Activated CD8-positive, alpha-beta memory T cell treated with anti-CD3 and anti-CD28 coated beads, Interleukin-2, amount 50 U/mL, for 4 hours (primary cell): ENCODE measurements at regions not wholly inside any gene's neighbourhood (a gene's known extent, or its start where the extent isn't known, plus 50 kb on each side); places are given as distances from the start of the nearest gene placed in this dataset.
"Not testable (repeated sequence)": the region's sequence is repeated elsewhere in the genome, so short reads cannot be mapped to it uniquely, and the experiment has no call there.

Source experiments
- DNase-seq: peaks from one replicate; pipeline ENCODE4 v3.0.0-alpha.2; 2020

DNA sequence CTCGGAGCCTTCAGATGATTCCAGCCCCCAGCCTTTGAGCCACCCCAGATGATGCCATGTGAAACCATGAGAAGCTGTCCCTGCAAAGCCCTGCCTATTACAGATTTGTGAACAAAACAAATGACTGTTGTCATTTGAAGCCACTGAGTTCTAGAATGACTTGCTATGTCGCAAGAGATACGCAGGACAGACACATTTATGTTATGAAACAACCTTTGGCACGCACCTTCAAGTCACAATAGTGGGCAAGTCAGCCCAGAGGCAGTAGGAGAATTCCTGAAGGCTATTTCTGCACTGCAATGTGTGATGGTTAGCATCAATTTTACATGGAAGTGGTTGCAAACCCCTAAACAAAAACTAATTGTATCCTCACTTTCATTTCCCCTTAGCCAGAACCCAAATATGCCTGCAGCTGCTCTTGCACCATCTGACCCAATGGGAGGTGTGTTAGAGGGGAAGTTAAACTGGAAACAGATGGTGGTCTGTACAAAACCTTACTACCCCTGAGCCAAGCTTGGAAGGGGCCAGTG is 174.4 kb upstream of the ATP6AP2 start:
- no peak for DNase-seq

DNA sequence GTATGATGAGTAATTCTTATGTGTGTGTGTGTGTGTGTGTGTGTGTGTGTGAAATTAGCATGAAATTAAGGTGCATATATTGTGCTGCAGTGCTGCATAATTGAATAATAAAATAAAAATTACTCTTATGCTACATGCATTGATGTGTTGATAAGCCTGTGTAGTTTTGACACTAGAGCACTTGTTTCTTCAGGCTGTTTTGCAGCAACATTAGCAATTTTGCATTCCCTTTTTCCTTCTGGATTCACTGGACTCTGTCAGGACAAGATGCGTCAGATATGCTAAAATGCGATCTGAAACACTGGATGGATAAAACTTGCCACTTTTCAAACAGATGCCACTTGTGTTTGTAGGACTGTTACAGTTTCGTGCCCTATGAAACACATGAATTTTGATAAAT is 175.4 kb upstream of the ATP6AP2 start:
- DNase-seq: no peak

DNA sequence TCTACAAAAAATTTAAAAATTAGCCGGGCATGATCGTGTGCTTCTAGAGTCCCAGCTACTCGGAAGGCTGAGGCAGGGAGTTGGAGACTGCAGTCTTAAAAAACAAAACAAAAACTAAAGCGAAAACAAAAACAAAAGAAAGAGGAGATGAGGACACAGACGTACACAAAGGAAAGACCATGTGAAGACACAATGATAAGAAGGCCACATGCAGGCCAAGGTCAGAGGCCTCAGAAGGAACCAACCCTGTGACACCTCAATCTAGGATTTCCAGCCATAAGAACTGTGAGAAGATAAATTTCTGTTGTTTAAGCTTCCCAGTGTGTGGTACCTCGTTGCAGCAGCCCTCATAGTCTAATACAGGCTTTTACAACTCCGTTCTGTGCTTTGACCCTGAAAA is 177.0 kb upstream of the ATP6AP2 start:
- no peak for DNase-seq

DNA sequence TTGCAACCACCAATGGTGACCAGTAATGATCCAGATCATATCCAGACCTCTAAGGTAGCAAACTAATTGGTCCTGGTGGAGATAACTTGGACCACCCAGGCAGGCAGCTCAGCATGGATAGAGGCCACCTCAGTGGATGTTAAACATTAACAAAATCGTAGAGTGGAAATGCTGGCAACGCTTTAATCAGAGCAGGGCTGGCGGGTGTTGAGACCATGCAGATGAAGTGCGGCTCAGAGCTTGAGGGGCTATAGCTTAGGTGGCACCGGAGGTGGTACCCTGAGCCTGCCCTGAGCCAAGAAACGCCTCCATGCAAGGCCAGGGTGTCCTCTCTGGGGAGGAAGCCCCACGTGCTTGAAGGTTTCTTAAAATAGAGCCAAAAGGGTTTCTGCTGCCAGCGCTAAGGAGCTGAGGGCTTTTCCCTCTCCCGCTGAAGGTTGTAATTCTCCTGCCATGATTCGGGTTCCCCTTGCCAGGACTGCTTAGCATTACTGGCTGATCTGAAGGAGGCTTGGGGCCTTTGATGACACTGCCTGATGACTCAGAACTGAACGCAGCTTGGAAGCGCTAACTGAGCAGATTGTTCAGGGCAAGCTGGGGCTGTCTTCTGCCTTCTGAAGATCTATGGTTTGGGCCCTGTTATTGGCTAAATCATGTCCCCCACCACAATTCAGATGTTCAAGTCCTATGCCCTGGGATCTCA is 177.8 kb upstream of the ATP6AP2 start:
- no peak for DNase-seq

DNA sequence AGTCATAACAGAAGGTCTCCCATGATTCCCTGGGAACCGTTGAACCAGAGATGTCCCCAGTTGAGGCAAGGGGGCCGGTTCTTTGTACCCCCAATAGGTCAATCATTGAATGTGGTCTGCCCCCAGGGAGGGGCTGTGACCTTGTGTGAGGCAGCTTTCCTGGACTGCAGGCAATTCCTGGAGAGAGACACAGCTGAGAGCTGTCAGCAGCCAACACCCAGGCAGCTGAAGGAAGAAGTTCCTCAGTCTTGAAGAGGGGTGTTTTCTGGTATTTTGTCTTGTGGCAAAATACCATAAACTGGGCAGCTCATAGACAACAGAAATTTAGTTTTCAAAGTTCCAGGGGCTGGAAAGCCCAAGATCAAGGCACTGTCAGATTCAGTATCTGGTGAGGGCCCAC is 185.7 kb upstream of the ATP6AP2 start:
- no peak for DNase-seq

DNA sequence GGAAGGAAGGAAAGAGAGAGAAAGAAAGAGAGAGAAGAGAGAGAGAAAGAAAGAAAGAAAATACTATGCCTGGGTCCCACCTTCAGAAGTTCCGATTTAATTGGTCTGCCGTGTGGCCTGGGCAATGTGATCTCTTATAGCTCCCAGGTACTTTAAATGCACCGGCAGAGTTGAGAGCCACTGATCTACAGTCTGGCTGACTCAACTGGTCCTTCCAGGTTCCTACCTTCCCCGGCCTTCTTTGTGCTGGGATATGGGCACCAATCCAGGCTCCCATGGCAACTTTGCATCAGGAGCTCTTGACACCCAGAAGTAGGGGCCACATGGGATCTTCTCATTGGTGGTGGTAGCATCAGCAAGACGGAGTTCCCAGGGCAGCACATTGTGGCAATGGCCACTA is 186.5 kb upstream of the ATP6AP2 start:
- DNase-seq: no peak

DNA sequence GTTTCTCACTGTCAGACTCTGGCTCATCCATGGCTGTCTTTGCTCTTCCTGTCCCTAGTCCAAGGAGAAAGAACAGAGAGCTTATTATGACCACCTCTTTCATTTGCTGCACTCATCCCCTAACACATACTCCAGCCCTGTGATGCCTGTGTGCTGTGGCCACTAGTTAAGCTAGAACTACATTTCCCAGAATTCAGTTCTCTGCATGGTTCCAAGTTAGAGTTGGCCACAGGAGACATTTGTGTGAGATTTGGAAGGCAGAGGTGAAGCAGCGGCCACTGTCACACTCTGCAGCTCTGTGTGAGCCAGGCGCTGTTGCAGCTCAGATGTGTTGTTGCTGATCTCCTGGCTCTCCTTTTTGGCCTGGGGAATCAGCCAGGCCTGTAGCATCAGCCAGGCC is 188.2 kb upstream of the ATP6AP2 start:
- DNase-seq: no peak

DNA sequence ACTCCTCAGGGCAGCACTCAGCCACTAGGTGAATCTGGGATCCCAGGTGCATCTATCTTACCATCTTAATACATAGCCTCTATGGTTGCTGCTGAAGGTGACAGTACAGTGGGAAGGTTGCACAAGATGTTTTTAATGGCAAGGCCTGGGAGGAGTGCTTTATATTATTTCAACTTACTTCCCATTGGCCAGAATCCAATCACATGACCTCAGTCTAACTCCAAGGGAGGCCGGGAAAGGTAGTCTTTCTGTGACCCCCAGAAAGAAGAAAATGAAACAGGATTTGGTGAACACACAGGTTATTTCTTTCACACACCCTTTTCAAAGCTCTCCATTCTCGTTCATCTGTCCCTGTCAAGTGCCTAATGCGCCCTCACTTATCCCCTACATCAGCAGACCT is 189.1 kb upstream of the ATP6AP2 start:
- DNase-seq: no peak

DNA sequence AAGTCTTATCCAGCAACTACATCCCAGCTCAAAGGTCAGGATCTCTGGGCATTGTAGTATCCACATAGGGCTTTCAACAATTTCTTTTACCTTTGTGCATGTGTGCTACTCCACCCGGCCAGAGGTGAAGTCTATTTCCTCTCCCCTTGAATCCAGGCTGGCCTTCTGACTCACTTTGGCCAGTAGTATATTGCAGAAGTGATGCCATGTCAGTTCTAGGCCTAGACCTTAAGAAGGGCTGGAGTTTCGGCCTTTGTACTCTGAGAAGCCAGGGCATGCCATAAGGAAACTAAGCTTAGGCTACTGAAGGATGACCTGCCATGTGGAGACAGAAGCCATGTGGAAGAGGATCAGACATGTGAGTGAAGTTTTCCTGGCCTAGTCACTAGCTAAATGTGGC is 191.2 kb upstream of the ATP6AP2 start:
- DNase-seq: no peak

DNA sequence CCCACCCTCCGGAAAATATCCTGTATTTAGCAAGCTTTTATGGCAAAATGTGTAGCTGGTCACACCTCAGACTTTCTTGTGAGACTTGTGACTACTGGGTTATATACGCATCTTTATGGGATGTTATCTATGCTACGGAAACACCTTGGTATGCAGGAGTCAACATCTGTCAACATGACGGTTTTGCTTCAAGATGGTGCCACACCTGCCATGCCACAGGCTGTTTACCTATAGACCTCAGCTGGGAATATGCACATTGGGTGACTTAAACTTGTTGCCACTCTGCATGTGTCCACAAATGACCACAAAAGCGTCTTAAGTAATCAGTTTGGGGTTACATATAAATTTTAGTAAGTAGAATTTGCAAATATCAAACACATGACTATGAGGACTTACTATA is 192.3 kb upstream of the ATP6AP2 start:
- no peak for DNase-seq

DNA sequence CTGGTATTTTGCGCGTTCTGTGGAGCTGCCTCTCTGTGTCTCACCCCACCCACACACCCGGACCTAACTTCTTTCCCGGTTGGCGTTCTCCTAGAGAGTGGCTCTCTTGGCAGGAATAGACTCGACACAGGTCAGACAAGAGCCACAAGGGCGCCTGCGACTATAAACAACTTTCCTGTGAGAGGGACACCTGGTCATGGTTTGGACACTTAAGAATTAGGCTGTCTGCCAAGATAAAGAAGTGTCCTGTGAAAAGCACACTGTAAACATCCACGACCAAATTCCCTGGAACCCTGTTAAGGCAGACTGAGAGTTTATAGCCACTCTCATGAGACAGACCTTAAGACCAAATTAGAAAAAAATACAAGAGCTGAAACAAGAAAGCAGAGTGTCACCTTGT is 192.9 kb upstream of the ATP6AP2 start:
- DNase-seq: not testable (repeated sequence)

DNA sequence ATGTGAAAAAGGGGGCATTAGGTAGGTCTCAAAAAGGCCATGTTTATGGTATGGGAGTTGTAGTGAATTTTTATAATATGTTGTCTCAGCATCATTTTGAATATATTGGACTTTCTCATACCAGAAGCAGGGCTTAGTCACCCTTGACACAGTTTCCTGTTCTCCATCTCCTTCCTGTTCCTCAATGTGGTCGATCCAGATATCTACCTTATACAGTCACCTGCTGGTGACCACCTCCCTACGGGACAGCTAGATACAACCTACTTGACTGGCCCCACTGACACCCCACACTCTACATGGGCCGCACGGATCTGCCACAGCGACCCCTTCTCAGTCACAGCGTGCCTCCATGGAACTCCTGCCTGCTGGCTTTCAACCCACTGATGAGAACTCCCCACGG is 193.5 kb upstream of the ATP6AP2 start:
- not testable (repeated sequence) for DNase-seq

DNA sequence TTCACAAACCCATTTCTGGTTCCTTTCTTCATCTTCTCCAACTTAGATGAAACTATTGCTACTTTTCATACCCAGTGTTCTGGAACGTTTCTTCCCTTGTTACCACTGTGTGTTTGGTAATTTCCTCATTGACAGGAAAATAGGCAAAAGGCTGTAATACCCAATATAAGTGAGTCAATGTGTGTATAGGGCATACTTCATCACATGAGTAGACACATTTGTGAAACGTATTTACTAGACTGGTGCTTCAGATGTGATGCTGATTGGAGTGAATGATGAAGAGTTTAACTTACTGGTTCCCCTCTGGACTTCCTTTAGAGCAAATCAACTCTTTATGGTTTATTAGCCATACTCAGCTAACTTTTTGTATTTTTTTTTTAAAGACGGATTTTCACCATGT is 195.1 kb upstream of the ATP6AP2 start:
- no peak for DNase-seq

DNA sequence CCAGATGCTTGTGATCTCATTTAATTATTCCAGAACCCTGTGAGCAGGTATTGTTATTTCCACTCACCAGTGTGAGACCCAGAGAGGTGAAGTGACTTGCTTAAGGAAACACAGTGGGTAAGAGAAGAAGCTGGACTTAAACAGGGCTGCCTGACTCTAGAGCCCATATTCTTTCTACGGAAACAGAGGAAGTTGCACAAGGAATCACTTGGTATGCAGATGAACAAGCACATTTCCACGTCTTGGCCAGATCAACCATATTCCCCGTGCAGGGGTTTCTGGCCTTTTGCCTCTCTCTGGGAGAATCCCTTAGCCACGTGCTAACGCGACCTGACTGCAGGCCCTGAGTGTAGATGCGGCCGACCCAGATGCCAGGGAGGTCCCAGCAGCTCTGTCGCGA is 195.5 kb upstream of the ATP6AP2 start:
- no peak for DNase-seq

DNA sequence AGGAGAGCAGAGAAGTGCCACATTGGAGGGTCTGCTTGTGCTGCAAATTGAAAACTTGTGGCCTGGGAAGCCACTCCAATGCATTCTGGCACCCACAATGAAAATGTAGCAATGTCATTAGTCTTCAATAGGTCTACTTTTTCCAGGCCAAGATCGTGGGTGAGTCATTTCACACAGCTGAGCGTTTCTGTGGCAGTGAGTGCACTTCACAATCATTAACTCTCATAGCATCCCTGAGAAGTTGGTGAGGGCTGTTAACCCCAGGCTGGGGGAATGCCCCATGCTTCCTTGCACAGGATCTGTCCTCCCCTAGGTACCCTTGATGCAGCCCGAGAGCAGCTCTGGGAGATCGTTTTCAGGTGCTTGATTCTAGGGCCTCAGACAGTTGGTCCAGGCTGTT is 196.8 kb upstream of the ATP6AP2 start:
- DNase-seq: no peak

DNA sequence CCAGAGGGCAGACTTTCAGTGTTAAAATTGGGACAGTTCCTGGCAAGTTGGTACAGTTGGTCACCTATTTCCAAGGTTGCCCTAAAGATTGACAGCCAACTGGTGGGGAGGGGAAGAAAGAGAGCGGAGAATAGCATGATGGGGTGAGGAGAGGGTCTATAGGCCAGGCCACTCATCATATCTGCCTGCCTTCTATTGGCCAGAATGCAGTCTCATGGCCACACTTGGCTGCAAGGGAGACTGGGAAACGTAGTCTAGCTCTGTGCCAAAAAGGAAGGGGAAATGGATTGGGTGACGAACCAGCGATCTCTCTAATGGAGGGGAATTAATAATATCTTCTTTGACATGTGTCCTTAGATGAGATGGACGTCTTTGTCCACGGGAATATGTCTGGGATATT is 197.4 kb upstream of the ATP6AP2 start:
- DNase-seq: no peak

DNA sequence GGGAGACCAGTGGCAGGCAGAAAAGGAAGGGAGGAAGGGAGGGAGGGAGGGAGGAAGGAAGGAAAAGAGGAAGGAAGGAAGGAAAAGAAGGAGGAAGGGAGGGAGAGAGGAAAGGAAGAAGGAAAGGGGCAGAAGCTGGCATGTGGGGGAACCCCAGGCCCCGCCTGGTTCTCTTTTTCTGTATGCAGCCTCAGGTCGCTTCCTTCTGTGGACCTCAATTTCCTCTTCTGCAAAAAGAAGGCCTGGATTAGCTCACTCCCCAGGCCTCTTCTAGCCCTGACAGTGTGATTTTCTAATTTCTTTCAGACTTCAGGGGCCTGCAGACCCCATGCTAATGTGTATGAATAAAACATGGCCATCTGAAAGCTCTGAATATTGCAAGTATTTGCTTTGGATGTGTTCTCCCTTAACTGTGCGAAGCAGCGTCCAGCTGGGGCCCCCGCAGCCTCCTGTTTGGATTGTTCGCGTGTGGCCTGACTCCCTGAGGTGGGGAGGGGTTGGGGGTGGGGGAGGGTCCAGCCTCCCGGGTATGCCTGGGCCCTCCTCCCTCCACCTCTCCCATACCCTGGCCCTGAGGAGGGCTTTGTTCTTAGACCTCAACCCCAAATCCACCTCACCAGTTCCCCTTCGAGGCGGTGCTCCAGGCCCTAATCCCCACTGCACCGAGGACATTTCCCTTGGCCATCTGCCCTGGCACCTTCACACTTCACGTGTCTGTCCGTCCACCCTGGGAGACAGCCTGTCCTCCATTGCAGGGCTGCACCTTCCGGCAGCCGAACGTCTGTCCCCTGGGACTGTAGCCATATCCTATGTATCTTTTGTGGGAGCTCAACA is 199.9 kb upstream of the ATP6AP2 start:
- no peak for DNase-seq

DNA sequence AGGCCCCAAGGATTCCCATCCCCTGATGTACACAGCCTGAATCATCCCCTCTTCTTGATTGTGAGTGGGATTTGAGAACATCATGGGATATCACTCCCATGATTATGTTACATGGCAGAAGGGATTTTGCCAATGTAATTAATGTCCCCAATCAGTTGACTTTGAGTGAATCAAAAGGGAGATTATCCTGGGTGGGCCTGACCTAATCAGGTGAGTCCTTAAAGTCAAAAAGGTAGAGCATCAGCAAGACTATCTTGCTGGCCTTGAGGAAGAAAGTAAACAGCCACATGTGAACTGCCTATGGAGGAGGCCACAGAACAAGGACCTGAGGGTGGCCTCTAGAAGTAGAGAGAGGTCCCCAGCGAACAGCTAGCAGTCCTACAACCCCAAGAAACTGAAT is 203.1 kb upstream of the ATP6AP2 start:
- no peak for DNase-seq

DNA sequence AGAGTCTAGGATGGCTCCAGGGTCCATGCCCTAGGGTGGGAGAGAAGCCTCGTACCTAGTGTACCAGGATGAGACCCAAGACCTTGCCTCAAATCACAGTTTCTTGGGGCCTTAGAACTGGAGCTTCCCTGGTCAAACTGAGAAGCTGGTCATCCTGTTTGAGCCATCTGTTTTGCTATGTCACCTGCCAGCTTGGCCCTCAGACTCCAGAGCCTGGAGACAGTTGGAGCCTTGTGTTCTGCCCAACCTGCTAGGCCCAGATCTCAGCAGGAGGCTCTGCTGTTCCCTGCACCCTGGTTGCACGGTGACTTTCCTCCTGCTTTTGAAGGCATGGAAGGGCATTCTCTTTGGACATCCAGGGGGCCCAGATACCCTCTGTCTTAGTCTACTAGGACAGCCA is 206.3 kb upstream of the ATP6AP2 start:
- no peak for DNase-seq

DNA sequence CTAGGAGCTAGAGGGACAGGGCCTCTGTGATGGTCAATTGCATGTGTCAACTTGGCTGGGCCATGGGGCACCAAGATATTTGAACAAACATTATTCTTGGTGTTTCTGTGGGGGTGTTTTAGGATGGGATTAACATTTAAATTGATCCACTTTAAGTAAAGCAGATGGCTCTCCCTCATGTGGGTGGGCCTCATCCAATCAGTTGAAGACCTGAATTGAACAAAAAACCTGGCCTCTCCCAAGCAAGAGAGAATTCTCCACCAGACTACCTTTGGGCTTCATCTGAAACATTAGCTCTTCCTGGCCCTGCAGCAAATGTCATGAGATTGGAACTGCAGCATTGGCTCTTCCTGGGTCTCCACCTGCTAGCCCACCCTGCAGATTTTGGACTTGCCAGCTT is 207.1 kb upstream of the ATP6AP2 start:
- no peak for DNase-seq

DNA sequence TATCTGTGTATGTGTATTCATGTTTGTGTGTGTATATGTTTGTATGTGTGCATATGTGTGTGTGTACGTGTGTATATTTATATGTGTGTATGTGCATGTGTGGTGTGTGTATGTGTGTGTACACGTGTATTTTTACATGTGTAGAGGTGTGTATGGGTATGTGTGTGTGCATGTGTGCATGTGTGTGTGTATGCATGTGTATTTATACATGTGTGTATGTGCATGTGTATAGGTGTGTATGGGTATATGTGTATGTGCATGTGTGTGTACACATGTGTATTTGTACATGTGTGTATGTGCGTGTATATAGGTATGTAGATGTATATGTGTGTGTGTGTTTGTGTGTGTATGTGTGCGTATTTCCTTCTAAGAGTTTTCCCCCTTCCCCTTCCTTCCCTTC is 207.7 kb upstream of the ATP6AP2 start:
- no peak for DNase-seq

DNA sequence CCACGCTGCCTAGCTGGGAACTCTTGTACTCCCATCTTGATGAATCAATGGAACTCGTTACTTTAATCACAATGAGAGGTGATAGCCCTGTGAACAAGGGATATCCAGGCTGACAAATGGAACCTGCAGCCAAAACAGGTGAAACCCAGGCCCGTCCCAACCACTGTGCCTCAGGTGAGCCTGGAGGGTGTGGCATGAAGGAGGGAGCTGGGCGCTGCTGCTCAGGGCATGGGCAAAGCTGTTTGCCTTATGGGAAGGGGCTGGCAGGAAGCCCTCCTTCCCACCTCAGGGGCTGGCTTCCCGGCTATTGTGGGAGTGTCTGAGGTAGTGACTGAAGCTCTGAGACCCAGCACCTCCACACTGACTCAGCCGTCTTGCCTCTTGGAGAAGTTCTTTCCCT is 209.4 kb upstream of the ATP6AP2 start:
- DNase-seq: no peak

DNA sequence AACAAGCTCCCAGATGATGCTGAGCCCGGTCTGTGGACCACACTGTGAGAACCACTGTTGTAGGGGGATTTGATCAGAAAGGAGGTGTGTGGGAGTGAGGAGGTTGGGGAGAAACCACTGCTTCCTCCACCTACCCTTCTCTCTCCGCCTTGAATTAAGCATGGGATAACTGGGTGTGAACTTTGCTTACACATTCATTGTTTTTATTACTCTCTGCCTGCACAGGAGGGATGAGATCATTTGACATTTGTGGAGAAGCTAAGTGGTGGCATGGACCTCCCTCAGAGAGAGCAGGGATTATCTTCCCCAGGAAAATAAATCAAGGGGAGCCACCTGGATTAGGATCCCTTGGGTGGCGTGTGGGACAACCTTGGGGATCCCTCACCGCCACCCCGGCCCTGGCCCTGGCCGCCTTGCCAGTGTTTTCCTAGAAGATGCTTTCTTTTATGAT is 212.1 kb upstream of the ATP6AP2 start:
- no peak for DNase-seq

DNA sequence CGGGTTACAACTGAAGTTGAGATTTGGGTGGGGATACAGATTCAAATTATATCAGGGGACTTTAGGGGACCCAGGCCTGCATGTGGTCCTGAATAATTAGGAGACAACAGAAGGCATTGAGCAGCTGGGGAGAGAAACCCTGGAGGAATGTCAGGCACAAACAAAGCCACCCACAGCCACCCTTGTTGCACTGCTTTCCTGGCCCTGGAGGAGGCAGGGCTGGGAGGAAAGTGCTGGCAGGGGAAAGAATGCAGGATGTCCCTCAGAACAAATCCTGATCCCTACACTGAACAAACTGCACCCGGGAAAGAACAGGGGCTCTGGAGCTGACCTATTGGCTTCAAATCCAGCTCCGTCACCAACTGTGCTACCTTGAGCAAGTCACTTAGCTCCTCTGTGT is 214.1 kb upstream of the ATP6AP2 start:
- DNase-seq: no peak
